ENCODE measurements at regions not wholly inside any gene's neighbourhood (a gene's known extent, or its start where the extent isn't known, plus 50 kb on each side); places are given as distances from the start of the nearest gene placed in this dataset.
"Not testable (repeated sequence)": the region's sequence is repeated elsewhere in the genome, so short reads cannot be mapped to it uniquely, and the experiment has no call there.

DNA sequence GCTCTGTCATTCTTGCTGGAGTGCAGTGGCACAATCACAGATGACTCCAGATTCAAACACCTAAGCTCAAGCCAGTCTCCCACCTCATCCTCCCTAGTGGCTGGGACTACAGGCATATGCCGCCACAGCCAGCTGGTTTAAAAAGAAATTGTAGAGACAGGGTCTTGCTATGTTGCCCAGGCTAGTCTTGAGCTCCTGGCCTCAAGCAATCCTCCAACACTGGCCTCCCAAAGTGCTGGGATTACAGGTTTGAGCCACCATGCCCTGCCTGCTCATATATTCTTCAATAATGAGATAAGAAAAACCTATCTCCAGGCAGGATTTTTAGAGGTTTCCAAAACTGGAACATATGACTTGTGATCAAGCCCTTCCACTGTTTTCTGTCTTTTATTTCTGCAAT lies 321.4 kb downstream of the CACNA1B start:
- TF ChIP-seq, protein P1, sequence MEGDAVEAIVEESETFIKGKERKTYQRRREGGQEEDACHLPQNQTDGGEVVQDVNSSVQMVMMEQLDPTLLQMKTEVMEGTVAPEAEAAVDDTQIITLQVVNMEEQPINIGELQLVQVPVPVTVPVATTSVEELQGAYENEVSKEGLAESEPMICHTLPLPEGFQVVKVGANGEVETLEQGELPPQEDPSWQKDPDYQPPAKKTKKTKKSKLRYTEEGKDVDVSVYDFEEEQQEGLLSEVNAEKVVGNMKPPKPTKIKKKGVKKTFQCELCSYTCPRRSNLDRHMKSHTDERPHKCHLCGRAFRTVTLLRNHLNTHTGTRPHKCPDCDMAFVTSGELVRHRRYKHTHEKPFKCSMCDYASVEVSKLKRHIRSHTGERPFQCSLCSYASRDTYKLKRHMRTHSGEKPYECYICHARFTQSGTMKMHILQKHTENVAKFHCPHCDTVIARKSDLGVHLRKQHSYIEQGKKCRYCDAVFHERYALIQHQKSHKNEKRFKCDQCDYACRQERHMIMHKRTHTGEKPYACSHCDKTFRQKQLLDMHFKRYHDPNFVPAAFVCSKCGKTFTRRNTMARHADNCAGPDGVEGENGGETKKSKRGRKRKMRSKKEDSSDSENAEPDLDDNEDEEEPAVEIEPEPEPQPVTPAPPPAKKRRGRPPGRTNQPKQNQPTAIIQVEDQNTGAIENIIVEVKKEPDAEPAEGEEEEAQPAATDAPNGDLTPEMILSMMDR (IDR thresholded peaks at IDR 0.05; ENCODE audit: low read depth, low read length) = not testable (repeated sequence)
- TF ChIP-seq EZH2phosphoT487 (IDR thresholded peaks at IDR 0.05; ENCODE audit: low read depth) = not testable (repeated sequence)

All from OCI-LY3 (cell line).